Heart left ventricle (tissue), 13 donors: ENCODE measurements at regions not wholly inside any gene's neighbourhood (a gene's known extent, or its start where the extent isn't known, plus 50 kb on each side); places are given as distances from the start of the nearest gene placed in this dataset.

Experiments used
- POLR2A ChIP-seq, 2 donors: fragments of 450-650 bp; IDR thresholded peaks; one replicate each; pipeline ENCODE4 v1.6.1; 2017; ENCODE audit warnings: antibody characterized with exemption in 2 of 2, mild to moderate bottlenecking in 2 of 2, moderate library complexity in 2 of 2
- TF ChIP-seq, protein P1 (sequence below), 12 donors: fragments of 200-600 bp; sonication (generic) in 4 of 12; IDR thresholded peaks; one replicate each; pipeline versions ENCODE4 v1.5.0 to v1.8.0; 2018 to 2022; ENCODE audit warnings: antibody characterized with exemption in 12 of 12, mild to moderate bottlenecking in 5 of 12
- donor health status: ischemic (EF 13 %, LVEDD 7.1; RV severe dilation, severe dysfunction).
- donor health status: DM: no; HTN: yes; CAD: no.
- donor health status: DM: no; HTN: no; CAD: no.
- donor health status: ischemic (EF 25% LVEDD 6.9; RV normal size, moderate dysfunction).
- donor health status: ischemic (EF 25% LVEDD 5.7; RV mildly dilated, moderate dysfunction).
- donor health status: ischemic (EF 35%, LVEDD 5.7; RV mildly dilated, moderate dysfunction).
- donor health status: nonischemic (EF 11% LVEDD 7.7; RV severe dilation, severe dysfunction).
- donor health status: DM: yes; HTN: yes; CAD: no.
- donor health status: PGD.
- donor health status: ischemic (EF 29% LVEDD 5.4; RV normal size, mild dysfunction).
- donor health status: nonischemic (EF 23%, LVEDD 6.1; RV moderate dilation, normal function).

DNA sequence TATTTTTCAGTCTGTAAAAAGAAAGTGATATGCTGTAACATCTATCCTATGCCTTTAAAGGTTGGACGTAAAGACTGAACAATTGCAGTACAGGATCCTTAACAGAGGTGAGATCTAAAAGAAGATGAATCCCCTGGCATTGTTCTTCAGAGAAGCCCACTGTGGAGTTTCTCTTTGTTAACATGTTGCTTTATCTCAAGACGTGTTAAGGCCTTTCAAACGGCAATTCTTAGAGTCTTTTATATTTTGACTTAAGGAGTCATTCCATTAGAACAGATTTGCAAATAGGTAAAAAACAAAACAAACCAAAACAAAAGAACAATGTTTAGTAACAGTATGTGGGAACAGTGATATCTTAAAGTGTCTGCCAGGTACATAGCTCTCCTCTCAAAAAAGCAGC is 225.1 kb upstream of the ZP4 start:
- no peak for TF ChIP-seq POLR2A (IDR thresholded peaks at IDR 0.05)
- TF ChIP-seq, protein P1, sequence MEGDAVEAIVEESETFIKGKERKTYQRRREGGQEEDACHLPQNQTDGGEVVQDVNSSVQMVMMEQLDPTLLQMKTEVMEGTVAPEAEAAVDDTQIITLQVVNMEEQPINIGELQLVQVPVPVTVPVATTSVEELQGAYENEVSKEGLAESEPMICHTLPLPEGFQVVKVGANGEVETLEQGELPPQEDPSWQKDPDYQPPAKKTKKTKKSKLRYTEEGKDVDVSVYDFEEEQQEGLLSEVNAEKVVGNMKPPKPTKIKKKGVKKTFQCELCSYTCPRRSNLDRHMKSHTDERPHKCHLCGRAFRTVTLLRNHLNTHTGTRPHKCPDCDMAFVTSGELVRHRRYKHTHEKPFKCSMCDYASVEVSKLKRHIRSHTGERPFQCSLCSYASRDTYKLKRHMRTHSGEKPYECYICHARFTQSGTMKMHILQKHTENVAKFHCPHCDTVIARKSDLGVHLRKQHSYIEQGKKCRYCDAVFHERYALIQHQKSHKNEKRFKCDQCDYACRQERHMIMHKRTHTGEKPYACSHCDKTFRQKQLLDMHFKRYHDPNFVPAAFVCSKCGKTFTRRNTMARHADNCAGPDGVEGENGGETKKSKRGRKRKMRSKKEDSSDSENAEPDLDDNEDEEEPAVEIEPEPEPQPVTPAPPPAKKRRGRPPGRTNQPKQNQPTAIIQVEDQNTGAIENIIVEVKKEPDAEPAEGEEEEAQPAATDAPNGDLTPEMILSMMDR (IDR thresholded peaks at IDR 0.05) = no peak
